OCI-LY7 (cell line): ENCODE measurements at regions not wholly inside any gene's neighbourhood (a gene's known extent, or its start where the extent isn't known, plus 50 kb on each side); places are given as distances from the start of the nearest gene placed in this dataset.

Experiments
- BruUV-seq: library from RNA; stranded (reverse); fragments of 400-500 nt; replicated peaks from 2 replicates; lab custom pipeline; 2021; lab: Mats Ljungman, UMichigan
- CTCF ChIA-PET: fragments of 300-600 bp; sonication (Branson Sonifier 250); formaldehyde crosslinking; loops from one replicate; lab custom pipeline; 2022; ENCODE audit warnings: antibody characterized with exemption; ENCODE audit not compliant: unreplicated experiment; lab: Charles Lee
- POLR2A ChIA-PET: fragments of 300-600 bp; sonication (Branson Sonifier 250); formaldehyde crosslinking; loops from one replicate; lab custom pipeline; 2022; ENCODE audit warnings: antibody characterized with exemption; lab: Charles Lee
- DNase-seq: peaks from one replicate; pipeline ENCODE4 v3.0.0-alpha.2; 2015; ENCODE audit warnings: low spot score
- H2AFZ ChIP-seq: fragments of 200-600 bp; sonication (generic), shearing (Covaris generic); 2 replicates; pipeline ENCODE4 v1.6.1; 2014; ENCODE audit warnings: mild to moderate bottlenecking, antibody characterized with exemption, low read length, moderate library complexity
- H3K27ac ChIP-seq: fragments of 200-600 bp; sonication (generic); 2 replicates; pipeline ENCODE4 v1.5.1; 2014; ENCODE audit warnings: mixed run types, low read depth, mild to moderate bottlenecking, moderate library complexity, low read length, inconsistent platforms; ENCODE audit not compliant: poor library complexity, severe bottlenecking
- H3K36me3 ChIP-seq: fragments of 200-600 bp; sonication (generic); 2 replicates; pipeline ENCODE4 v1.6.1; 2014; ENCODE audit warnings: mild to moderate bottlenecking, antibody characterized with exemption, low read length, moderate library complexity, mixed read lengths; ENCODE audit not compliant: insufficient read depth
- H3K4me1 ChIP-seq: fragments of 200-600 bp; sonication (generic); 2 replicates; pipeline ENCODE4 v1.5.1; 2014; ENCODE audit warnings: mild to moderate bottlenecking, low read length; ENCODE audit not compliant: insufficient read depth, poor library complexity, severe bottlenecking
- H3K4me2 ChIP-seq: fragments of 200-600 bp; sonication (generic); 2 replicates; pipeline ENCODE4 v1.6.1; 2014; ENCODE audit warnings: mild to moderate bottlenecking, low read length
- H3K4me3 ChIP-seq: fragments of 200-600 bp; sonication (generic); 2 replicates; pipeline ENCODE4 v1.5.1; 2014; ENCODE audit warnings: mild to moderate bottlenecking, low read depth, low read length; ENCODE audit not compliant: poor library complexity, severe bottlenecking
- H3K79me2 ChIP-seq: fragments of 200-600 bp; sonication (generic); 2 replicates; pipeline ENCODE4 v1.6.1; 2016; ENCODE audit warnings: low read depth, mild to moderate bottlenecking, low read length, moderate library complexity, mixed read lengths; ENCODE audit not compliant: insufficient read depth
- H3K9me2 ChIP-seq: fragments of 200-600 bp; sonication (generic); 2 replicates; pipeline ENCODE4 v1.6.1; 2016; ENCODE audit warnings: mild to moderate bottlenecking, low read length, mixed read lengths; ENCODE audit not compliant: insufficient read depth
- H3K9me3 ChIP-seq: fragments of 200-600 bp; sonication (generic); 2 replicates; pipeline ENCODE4 v1.6.1; 2014; ENCODE audit warnings: mild to moderate bottlenecking, mixed run types, low read length, mixed read lengths
- H4K20me1 ChIP-seq: fragments of 200-600 bp; sonication (generic); 2 replicates; pipeline ENCODE4 v1.6.1; 2014; ENCODE audit warnings: mild to moderate bottlenecking, antibody characterized with exemption, low read length, moderate library complexity, mixed read lengths; ENCODE audit not compliant: insufficient read depth
- EZH2phosphoT487 ChIP-seq: fragments of 200-600 bp; sonication (generic); IDR thresholded peaks from 2 replicates; pipeline ENCODE4 v1.6.1; 2018; ENCODE audit warnings: low read depth, borderline replicate concordance, mild to moderate bottlenecking, mixed run types, antibody characterized with exemption, low read length, moderate library complexity, mixed read lengths
- intact Hi-C: fragments of 100-400 bp; cut with micrococcal nuclease; formaldehyde crosslinking; loops from one replicate; pipeline ENCODE4 v1.10.0; 2022; ENCODE audit not compliant: unreplicated experiment
- TF ChIP-seq, protein P1 (sequence below): fragments of 200-600 bp; sonication (generic); conservative IDR thresholded peaks from 2 replicates; pipeline ENCODE4 v1.5.1; 2014; ENCODE audit warnings: mild to moderate bottlenecking, antibody characterized with exemption, low read length, moderate library complexity, mixed read lengths

DNA sequence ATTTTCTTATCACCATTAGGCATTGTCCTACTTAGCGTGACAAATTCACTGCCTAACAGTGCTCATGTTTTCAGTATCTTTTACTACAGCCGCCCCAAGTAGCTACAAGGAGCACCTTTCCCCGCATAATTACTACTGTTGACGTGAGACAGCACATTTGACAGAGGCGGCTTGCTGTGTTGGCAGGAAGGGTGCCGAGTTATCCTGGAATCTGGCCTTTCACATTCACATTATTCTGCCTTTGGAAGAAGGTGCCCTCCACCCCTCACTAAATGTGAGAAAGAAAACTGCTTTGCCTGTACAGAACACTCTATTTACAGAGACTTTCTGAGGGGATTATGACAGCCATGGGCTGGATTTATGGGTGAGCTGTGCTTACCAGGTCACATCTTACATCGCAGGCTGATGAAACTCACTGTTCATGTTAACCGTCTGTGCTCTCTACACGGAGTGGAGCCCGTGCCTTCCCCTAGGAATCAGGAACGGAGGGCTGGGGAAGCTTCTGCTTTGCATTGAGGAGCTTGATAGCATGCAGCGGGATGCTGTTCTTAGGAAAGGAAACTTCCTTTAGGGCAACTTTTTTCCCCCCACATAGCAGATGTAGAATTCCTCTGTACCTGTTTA is 148.0 kb upstream of the ZRANB2 start:
- H3K79me2 ChIP-seq = no peaks in the 10 kb centered on the region
- H3K4me3 ChIP-seq = no peak overlapping the region
- no peak for DNase-seq
- intact Hi-C loops = no loop called here
- no peak overlapping the region for H2AFZ ChIP-seq
- POLR2A ChIA-PET = interaction anchor here (0.7 to 0.8 kb wide), 3 partner anchors 11 to 196 kb away, joined by 3 read pairs; no protein-coding TSS in a partner anchor
- no peak overlapping the region for H3K4me2 ChIP-seq
- BruUV-seq = no TSS peak
- TF ChIP-seq, protein P1, sequence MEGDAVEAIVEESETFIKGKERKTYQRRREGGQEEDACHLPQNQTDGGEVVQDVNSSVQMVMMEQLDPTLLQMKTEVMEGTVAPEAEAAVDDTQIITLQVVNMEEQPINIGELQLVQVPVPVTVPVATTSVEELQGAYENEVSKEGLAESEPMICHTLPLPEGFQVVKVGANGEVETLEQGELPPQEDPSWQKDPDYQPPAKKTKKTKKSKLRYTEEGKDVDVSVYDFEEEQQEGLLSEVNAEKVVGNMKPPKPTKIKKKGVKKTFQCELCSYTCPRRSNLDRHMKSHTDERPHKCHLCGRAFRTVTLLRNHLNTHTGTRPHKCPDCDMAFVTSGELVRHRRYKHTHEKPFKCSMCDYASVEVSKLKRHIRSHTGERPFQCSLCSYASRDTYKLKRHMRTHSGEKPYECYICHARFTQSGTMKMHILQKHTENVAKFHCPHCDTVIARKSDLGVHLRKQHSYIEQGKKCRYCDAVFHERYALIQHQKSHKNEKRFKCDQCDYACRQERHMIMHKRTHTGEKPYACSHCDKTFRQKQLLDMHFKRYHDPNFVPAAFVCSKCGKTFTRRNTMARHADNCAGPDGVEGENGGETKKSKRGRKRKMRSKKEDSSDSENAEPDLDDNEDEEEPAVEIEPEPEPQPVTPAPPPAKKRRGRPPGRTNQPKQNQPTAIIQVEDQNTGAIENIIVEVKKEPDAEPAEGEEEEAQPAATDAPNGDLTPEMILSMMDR = no peak
- TF ChIP-seq EZH2phosphoT487 = no peak
- H3K9me3 ChIP-seq = no peaks in the 10 kb centered on the region
- CTCF ChIA-PET = no interaction called here
- no peaks in the 10 kb centered on the region for H3K36me3 ChIP-seq
- H3K9me2 ChIP-seq = no peaks in the 10 kb centered on the region
- no peaks in the 10 kb centered on the region for H4K20me1 ChIP-seq
- H3K4me1 ChIP-seq = no peaks in the 10 kb centered on the region
- no peak overlapping the region for H3K27ac ChIP-seq

- POLR2A ChIA-PET = interaction anchor here (0.7 to 0.8 kb wide), 2 partner anchors 12 to 37 kb away, joined by 3 read pairs; no protein-coding TSS in a partner anchor
- H3K4me3 ChIP-seq = no peak overlapping the region
- no peak overlapping the region for H2AFZ ChIP-seq
- H4K20me1 ChIP-seq = no peaks in the 10 kb centered on the region
- H3K4me1 ChIP-seq = no peaks in the 10 kb centered on the region
- H3K79me2 ChIP-seq = no peaks in the 10 kb centered on the region
- H3K9me3 ChIP-seq = no peaks in the 10 kb centered on the region
- intact Hi-C loops = no loop called here
- no peak for TF ChIP-seq EZH2phosphoT487
- TF ChIP-seq, protein P1 = no peak
- no peak for DNase-seq
- H3K27ac ChIP-seq = no peak overlapping the region
- H3K4me2 ChIP-seq = no peak overlapping the region
- CTCF ChIA-PET = no interaction called here
- no peaks in the 10 kb centered on the region for H3K9me2 ChIP-seq
- no TSS peak for BruUV-seq
- no peaks in the 10 kb centered on the region for H3K36me3 ChIP-seq
Measured at GRCh38 chr1:71228241-71228640, 147.4 kb upstream of the ZRANB2 start.

- intact Hi-C loops = no loop called here
- Histone ChIP-seq H3K79me2 (no peaks in the 10 kb centered on the region), H3K36me3 (no peaks in the 10 kb centered on the region), H2AFZ (no peak overlapping the region), H3K9me2 (no peaks in the 10 kb centered on the region), H3K4me2 (no peak overlapping the region), H3K4me1 (no peaks in the 10 kb centered on the region), H4K20me1 (no peaks in the 10 kb centered on the region), H3K27ac (no peak overlapping the region), H3K9me3 (no peaks in the 10 kb centered on the region), H3K4me3 (no peak overlapping the region)
- ChIA-PET CTCF (no interaction called here), POLR2A (interaction anchor here (1.0 kb wide), 1 partner anchor 316 kb away, joined by 3 read pairs; no protein-coding TSS in a partner anchor)
- BruUV-seq = no TSS peak
- DNase-seq = no peak
- TF ChIP-seq, protein P1 = no peak
- TF ChIP-seq EZH2phosphoT487 = no peak
Measured at GRCh38 chr1:71224741-71225377, 144.0 kb upstream of the ZRANB2 start.
